Heart left ventricle (tissue), 16 donors: ENCODE measurements at regions not wholly inside any gene's neighbourhood (a gene's known extent, or its start where the extent isn't known, plus 50 kb on each side); places are given as distances from the start of the nearest gene placed in this dataset.
A peak's percentile ranks its signal among the peaks of the same experiment; 100 is the strongest.
"Not testable (repeated sequence)": the region's sequence is repeated elsewhere in the genome, so short reads cannot be mapped to it uniquely, and the experiment has no call there.

Experiments used
- ATAC-seq, 4 donors: fragments of 200-7000 bp; cut with Tn5 transposase; one replicate each; pipeline ENCODE4 v1.9.1; 2020 to 2022; ENCODE audit warnings: moderate library complexity in 4 of 4, mild to moderate bottlenecking in 3 of 4, moderate number of reproducible peaks in 1 of 4
- DNase-seq, 5 donors: peaks; one replicate each; pipeline ENCODE4 v3.0.0-alpha.2; 2020
- H3K27ac ChIP-seq, 12 donors: fragments of 200-600 bp; sonication (generic) in 4 of 12; one replicate each; pipeline versions ENCODE4 v1.5.0 to v1.8.0; 2016 to 2022; ENCODE audit warnings: mild to moderate bottlenecking in 2 of 12
- H3K27me3 ChIP-seq, 9 donors: fragments of 200-600 bp; sonication (generic) in 2 of 9; one replicate each; pipeline versions ENCODE4 v1.5.1 to v1.8.0; 2016 to 2022; ENCODE audit warnings: mild to moderate bottlenecking in 3 of 9
- H3K36me3 ChIP-seq, 9 donors: fragments of 200-600 bp; sonication (generic) in 2 of 9; one replicate each; pipeline versions ENCODE4 v1.5.0 to v1.8.0; 2018 to 2022; ENCODE audit warnings: mild to moderate bottlenecking in 2 of 9
- H3K4me1 ChIP-seq, 12 donors: fragments of 200-600 bp; sonication (generic) in 4 of 12; one replicate each; pipeline versions ENCODE4 v1.5.0 to v1.8.0; 2016 to 2022; ENCODE audit warnings: mild to moderate bottlenecking in 3 of 12
- H3K4me3 ChIP-seq, 12 donors: fragments of 200-600 bp; sonication (generic) in 4 of 12; one replicate each; pipeline versions ENCODE4 v1.5.0 to v1.8.0; 2017 to 2022; ENCODE audit warnings: mild to moderate bottlenecking in 9 of 12, moderate library complexity in 4 of 12
- H3K9me3 ChIP-seq, 12 donors: fragments of 200-600 bp; sonication (generic) in 4 of 12; one replicate each; pipeline versions ENCODE4 v1.5.0 to v1.8.0; 2016 to 2022; ENCODE audit warnings: mild to moderate bottlenecking in 1 of 12
- CTCF ChIP-seq, 12 donors: fragments of 200-600 bp; sonication (generic) in 4 of 12; IDR thresholded peaks; one replicate each; pipeline versions ENCODE4 v1.5.0 to v1.8.0; 2018 to 2022; ENCODE audit warnings: antibody characterized with exemption in 12 of 12, mild to moderate bottlenecking in 5 of 12
- POLR2A ChIP-seq, 2 donors: fragments of 450-650 bp; IDR thresholded peaks; one replicate each; pipeline ENCODE4 v1.6.1; 2017; ENCODE audit warnings: antibody characterized with exemption in 2 of 2, mild to moderate bottlenecking in 2 of 2, moderate library complexity in 2 of 2
- WGBS, 4 donors: extraction: QIAGEN DNeasy Blood & Tissue Kit in 2 of 4; methylation state at CpG; one replicate each; pipeline versions ENCODE4 v1.1.5 to v1.1.7; 2013 to 2018; 5-methylcytosine and 5-hydroxymethylcytosine counted together
- intact Hi-C, 10 donors: fragments of 100-400 bp; cut with DNase I; formaldehyde crosslinking; loops; one replicate each; pipeline versions ENCODE4 v1.11.1 to v1.14.2; 2022
- donor health status: ischemic (EF 13 %, LVEDD 7.1; RV severe dilation, severe dysfunction).
- donor health status: healthy with polysubstance abuse.
- donor health status: DM: no; HTN: yes; CAD: no.
- donor health status: DM: no; HTN: no; CAD: no.
- donor health status: ischemic (EF 25% LVEDD 6.9; RV normal size, moderate dysfunction).
- donor health status: ischemic (EF 25% LVEDD 5.7; RV mildly dilated, moderate dysfunction).
- donor health status: healthy.
- donor health status: DM: yes; HTN: yes; CAD: no.
- donor health status: ischemic (EF 35%, LVEDD 5.7; RV mildly dilated, moderate dysfunction).
- donor health status: nonischemic (EF 11% LVEDD 7.7; RV severe dilation, severe dysfunction).
- donor health status: DM: yes; HTN: yes; CAD: no.
- donor health status: PGD.
- donor health status: ischemic (EF 29% LVEDD 5.4; RV normal size, mild dysfunction).
- donor health status: nonischemic (EF 23%, LVEDD 6.1; RV moderate dilation, normal function).

GRCh38 chr13:26485786-26486185 lies 71.7 kb upstream of the WASF3 start:
- 47 to 54% (median 51%) methylated on average over 9 of the region's 9 CpGs for WGBS, 4 donors

GRCh38 chr13:26486550-26486949 lies 70.9 kb upstream of the WASF3 start:
- peak; percentile 66 to 82 (median 77) for ATAC-seq
- Histone ChIP-seq H3K4me3 (no peak overlapping the region), H3K36me3 (no peaks in the 10 kb centered on the region), H3K27me3 (no peaks in the 10 kb centered on the region), H3K9me3 (no peaks in the 10 kb centered on the region), H3K27ac (peak overlapping the region in 5 of 12 donors; percentile 27 to 82 (median 61)), H3K4me1 (peaks cover 0 to 22% (median 4%) of the 10 kb centered on the region in 12 donors)
- DNase-seq, result peak in 4 of 5 donors; percentile 27 to 63 (median 44)
- intact Hi-C loops, result loop anchor here in 3 of 10 donors (10.0 kb wide), 3 partner anchors 208 to 438 kb away; partner anchors contain the start of gene CDK8 (in 1 of the 3)
- TF ChIP-seq POLR2A (IDR thresholded peaks at IDR 0.05) (no peak), CTCF (IDR thresholded peaks at IDR 0.05) (no peak)
- WGBS, 4 donors, result 51 to 56% (median 52%) methylated on average over 6 of the region's 6 CpGs

More at GRCh38 chr13:26485786-26486185, 71.7 kb upstream of the WASF3 start:
- DNase-seq (no peak), ATAC-seq (peak in 1 of 4 donors; percentile 58)
- intact Hi-C loops, result loop anchor here in 3 of 10 donors (10.0 kb wide), 3 partner anchors 209 to 439 kb away; partner anchors contain the start of gene CDK8 (in 1 of the 3)
- TF ChIP-seq CTCF (IDR thresholded peaks at IDR 0.05) (no peak), POLR2A (IDR thresholded peaks at IDR 0.05) (no peak)
- Histone ChIP-seq H3K4me1 (peaks cover 0 to 22% (median 4%) of the 10 kb centered on the region in 12 donors), H3K4me3 (no peak overlapping the region), H3K36me3 (no peaks in the 10 kb centered on the region), H3K9me3 (no peaks in the 10 kb centered on the region), H3K27me3 (no peaks in the 10 kb centered on the region), H3K27ac (peak overlapping the region in 7 of 12 donors; percentile 27 to 82 (median 48))

GRCh38 chr13:26487781-26488180 lies 69.7 kb upstream of the WASF3 start:
- no peak overlapping the region for H3K4me3 ChIP-seq
- no peaks in the 10 kb centered on the region for H3K9me3 ChIP-seq
- ATAC-seq (no peak), DNase-seq (no peak)
- H3K36me3 ChIP-seq, result no peaks in the 10 kb centered on the region
- peak overlapping the region in 1 of 12 donors; percentile 82 for H3K27ac ChIP-seq
- 82 to 95% (median 84%) methylated on average over 8 to 11 of the region's 11 CpGs for WGBS, 4 donors
- no peaks in the 10 kb centered on the region for H3K27me3 ChIP-seq
- TF ChIP-seq POLR2A (IDR thresholded peaks at IDR 0.05), result no peak
- no peak for TF ChIP-seq CTCF (IDR thresholded peaks at IDR 0.05)
- peaks cover 0 to 18% (median 2%) of the 10 kb centered on the region in 12 donors for H3K4me1 ChIP-seq
- intact Hi-C loops, result loop anchor here in 3 of 10 donors (10.0 kb wide), 3 partner anchors 207 to 437 kb away; partner anchors contain the start of gene CDK8 (in 1 of the 3)

- 84 to 95% (median 87%) methylated on average over 18 of the region's 18 CpGs for WGBS, 4 donors
- Histone ChIP-seq H3K27ac (no peak overlapping the region), H3K4me1 (peaks cover 0 to 18% (median 2%) of the 10 kb centered on the region in 12 donors), H3K4me3 (no peak overlapping the region), H3K9me3 (no peaks in the 10 kb centered on the region), H3K36me3 (no peaks in the 10 kb centered on the region), H3K27me3 (no peaks in the 10 kb centered on the region)
- DNase-seq (no peak), ATAC-seq (no peak)
- TF ChIP-seq CTCF (IDR thresholded peaks at IDR 0.05) (no peak), POLR2A (IDR thresholded peaks at IDR 0.05) (no peak)
- intact Hi-C loops, result loop anchor here in 3 of 10 donors (10.0 kb wide), 3 partner anchors 206 to 436 kb away; partner anchors contain the start of gene CDK8 (in 1 of the 3)
Observed at GRCh38 chr13:26488236-26489003, 69.1 kb upstream of the WASF3 start.

- 91 to 93% (median 92%) methylated on average over 5 of the region's 5 CpGs for WGBS, 4 donors
- DNase-seq, H3K36me3 ChIP-seq, ATAC-seq, H3K9me3 ChIP-seq, H3K27me3 ChIP-seq, intact Hi-C loops, H3K4me3 ChIP-seq, H3K27ac ChIP-seq: not testable (repeated sequence)
- peaks cover 0 to 11% (median 0%) of the 10 kb centered on the region in 12 donors for H3K4me1 ChIP-seq
Observed at GRCh38 chr13:26492301-26492700, 65.2 kb upstream of the WASF3 start.
